Small intestine (tissue), 7 donors: ENCODE measurements at regions not wholly inside any gene's neighbourhood (a gene's known extent, or its start where the extent isn't known, plus 50 kb on each side); places are given as distances from the start of the nearest gene placed in this dataset.

Experiments
- DNase-seq, 2 donors: peaks; one replicate each; pipeline versions ENCODE4 v3.0.0 to v3.0.0-alpha.2; 2013
- FAIRE-seq: peaks from 2 replicates; lab custom pipeline; 2012; peaks lifted over from hg19 to GRCh38; lab: Jason Lieb, UNC
- H3K27ac ChIP-seq, 3 donors: one replicate each; pipeline ENCODE4 v1.5.1; 2013; ENCODE audit warnings: low read length in 2 of 3, mild to moderate bottlenecking in 2 of 3, control low read depth in 1 of 3, inconsistent platforms in 1 of 3, low read depth in 1 of 3, moderate library complexity in 1 of 3
- H3K27me3 ChIP-seq, 3 donors: one replicate each; pipeline ENCODE4 v1.6.1; 2013; ENCODE audit warnings: low read length in 3 of 3, inconsistent platforms in 1 of 3; ENCODE audit not compliant: control insufficient read depth in 3 of 3, insufficient read depth in 3 of 3
- H3K36me3 ChIP-seq, 3 donors: one replicate each; pipeline ENCODE4 v1.6.1; 2013; ENCODE audit warnings: low read length in 3 of 3, inconsistent platforms in 1 of 3, low read depth in 1 of 3, mild to moderate bottlenecking in 1 of 3, moderate library complexity in 1 of 3; ENCODE audit not compliant: control insufficient read depth in 3 of 3, insufficient read depth in 2 of 3
- H3K4me1 ChIP-seq, 3 donors: one replicate each; pipeline ENCODE4 v1.6.1; 2013; ENCODE audit warnings: low read length in 2 of 3, inconsistent platforms in 1 of 3, low read depth in 1 of 3, mild to moderate bottlenecking in 1 of 3, moderate library complexity in 1 of 3; ENCODE audit not compliant: control insufficient read depth in 3 of 3, insufficient read depth in 2 of 3
- H3K4me3 ChIP-seq, 3 donors: one replicate each; pipeline ENCODE4 v1.5.1; 2013; ENCODE audit warnings: low read length in 3 of 3, control low read depth in 1 of 3, inconsistent platforms in 1 of 3, low read depth in 1 of 3, mild to moderate bottlenecking in 1 of 3, moderate library complexity in 1 of 3
- H3K9me3 ChIP-seq, 2 donors: one replicate each; pipeline ENCODE4 v1.6.1; 2013; ENCODE audit warnings: low read depth in 1 of 2, low read length in 1 of 2; ENCODE audit not compliant: control insufficient read depth in 2 of 2, insufficient read depth in 1 of 2
- WGBS, 3 donors: extraction: QIAGEN DNeasy Blood & Tissue Kit; methylation state at CpG; one replicate each; pipeline ENCODE4 v1.1.7; 2013; 5-methylcytosine and 5-hydroxymethylcytosine counted together
- donor health status: healthy with polysubstance abuse.
- donor health status: control.
- donor health status: control.
- donor health status: Bipolar disorder and iron deficiency.
- donor health status: healthy.

- no peaks in the 10 kb centered on the region for H3K4me1 ChIP-seq
- WGBS, 3 donors = 84 to 89% (median 86%) methylated on average over 4 of the region's 4 CpGs
- FAIRE-seq = no peak
These were observed 1121.8 kb downstream of the ROBO2 start for GRCh38 chr3:78161736-78162135.

DNA sequence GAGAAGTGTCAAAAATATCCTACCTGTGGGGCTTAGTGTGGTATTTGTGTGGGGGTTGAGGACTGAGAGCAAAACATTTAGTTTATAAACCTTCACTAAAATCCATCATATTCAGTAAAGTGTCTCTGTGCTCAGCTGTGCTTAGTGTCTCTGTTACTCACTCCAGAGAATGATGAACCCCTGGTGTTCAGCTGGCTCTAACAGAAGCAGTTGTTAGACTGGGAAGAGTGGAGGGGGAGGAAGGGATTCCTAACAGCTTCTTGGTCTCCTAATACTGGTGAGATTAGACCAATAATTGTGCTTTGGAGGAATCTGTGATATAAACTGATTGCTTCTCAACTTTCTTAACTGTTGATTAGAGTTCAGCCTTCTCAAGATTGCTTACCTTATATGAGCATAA, 1123.5 kb downstream of the ROBO2 start:
- DNase-seq = no peak
- H3K4me3 ChIP-seq = no peak overlapping the region
- H3K9me3 ChIP-seq = no peaks in the 10 kb centered on the region
- FAIRE-seq = no peak
- H3K36me3 ChIP-seq = no peaks in the 10 kb centered on the region
- H3K27me3 ChIP-seq = no peaks in the 10 kb centered on the region
- H3K4me1 ChIP-seq = no peaks in the 10 kb centered on the region
- H3K27ac ChIP-seq = no peak overlapping the region

More at GRCh38 chr3:78161736-78162135, 1121.8 kb downstream of the ROBO2 start:
- no peak for DNase-seq
- Histone ChIP-seq H3K27me3 (no peaks in the 10 kb centered on the region), H3K9me3 (no peaks in the 10 kb centered on the region), H3K4me3 (no peak overlapping the region), H3K36me3 (no peaks in the 10 kb centered on the region), H3K27ac (no peak overlapping the region)

DNA sequence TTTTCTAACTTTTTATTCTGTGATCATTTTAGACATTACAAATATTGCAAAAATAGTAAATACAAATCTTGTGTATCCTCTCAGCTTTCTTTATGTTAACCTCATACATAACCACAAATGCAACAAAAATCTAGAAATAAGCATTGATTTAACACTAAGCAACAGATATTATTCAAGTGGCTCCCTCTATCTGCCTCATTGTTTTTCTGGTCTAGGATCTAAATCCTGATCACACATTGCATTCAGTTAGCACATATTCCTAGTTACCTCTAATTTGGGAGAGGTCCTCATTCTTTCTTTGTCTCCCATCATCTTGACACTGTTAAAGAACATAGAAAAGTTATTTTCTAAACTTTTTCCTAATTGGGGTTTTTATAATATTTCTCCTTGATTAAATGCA, 1126.0 kb downstream of the ROBO2 start:
- Histone ChIP-seq H3K4me1 (no peaks in the 10 kb centered on the region), H3K36me3 (no peaks in the 10 kb centered on the region), H3K9me3 (no peaks in the 10 kb centered on the region), H3K4me3 (no peak overlapping the region), H3K27ac (no peak overlapping the region), H3K27me3 (no peaks in the 10 kb centered on the region)
- DNase-seq (no peak), FAIRE-seq (no peak)

- DNase-seq (no peak), FAIRE-seq (no peak)
- H3K4me1 ChIP-seq = no peaks in the 10 kb centered on the region
- no peak overlapping the region for H3K27ac ChIP-seq
- no peak overlapping the region for H3K4me3 ChIP-seq
- no peaks in the 10 kb centered on the region for H3K9me3 ChIP-seq
- no peaks in the 10 kb centered on the region for H3K36me3 ChIP-seq
- no peaks in the 10 kb centered on the region for H3K27me3 ChIP-seq
- 32 to 41% (median 33%) methylated on average over 1 of the region's 1 CpG for WGBS, 3 donors
These were observed 1134.9 kb downstream of the ROBO2 start for GRCh38 chr3:78174821-78175220.

- DNase-seq = no peak
- Histone ChIP-seq H3K27me3 (no peaks in the 10 kb centered on the region), H3K4me1 (no peaks in the 10 kb centered on the region), H3K27ac (no peak overlapping the region), H3K9me3 (no peaks in the 10 kb centered on the region), H3K4me3 (no peak overlapping the region), H3K36me3 (no peaks in the 10 kb centered on the region)
- 50 to 75% (median 53%) methylated on average over 4 of the region's 4 CpGs for WGBS, 3 donors
- no peak for FAIRE-seq
These were observed 1137.0 kb downstream of the ROBO2 start for GRCh38 chr3:78176869-78177268.

GRCh38 chr3:78177780-78178179, 1137.9 kb downstream of the ROBO2 start:
- no peak overlapping the region for H3K27ac ChIP-seq
- DNase-seq (no peak), FAIRE-seq (no peak)
- no peaks in the 10 kb centered on the region for H3K4me1 ChIP-seq
- H3K9me3 ChIP-seq = no peaks in the 10 kb centered on the region
- no peaks in the 10 kb centered on the region for H3K36me3 ChIP-seq
- 56 to 78% (median 69%) methylated on average over 2 of the region's 2 CpGs for WGBS, 3 donors
- H3K4me3 ChIP-seq = no peak overlapping the region
- no peaks in the 10 kb centered on the region for H3K27me3 ChIP-seq

- H3K27ac ChIP-seq = no peak overlapping the region
- no peak for FAIRE-seq
- no peaks in the 10 kb centered on the region for H3K4me1 ChIP-seq
- no peaks in the 10 kb centered on the region for H3K27me3 ChIP-seq
- no peak overlapping the region for H3K4me3 ChIP-seq
- H3K9me3 ChIP-seq = no peaks in the 10 kb centered on the region
- no peaks in the 10 kb centered on the region for H3K36me3 ChIP-seq
- DNase-seq = no peak
These were observed 1138.3 kb downstream of the ROBO2 start for GRCh38 chr3:78178209-78178608.

DNA sequence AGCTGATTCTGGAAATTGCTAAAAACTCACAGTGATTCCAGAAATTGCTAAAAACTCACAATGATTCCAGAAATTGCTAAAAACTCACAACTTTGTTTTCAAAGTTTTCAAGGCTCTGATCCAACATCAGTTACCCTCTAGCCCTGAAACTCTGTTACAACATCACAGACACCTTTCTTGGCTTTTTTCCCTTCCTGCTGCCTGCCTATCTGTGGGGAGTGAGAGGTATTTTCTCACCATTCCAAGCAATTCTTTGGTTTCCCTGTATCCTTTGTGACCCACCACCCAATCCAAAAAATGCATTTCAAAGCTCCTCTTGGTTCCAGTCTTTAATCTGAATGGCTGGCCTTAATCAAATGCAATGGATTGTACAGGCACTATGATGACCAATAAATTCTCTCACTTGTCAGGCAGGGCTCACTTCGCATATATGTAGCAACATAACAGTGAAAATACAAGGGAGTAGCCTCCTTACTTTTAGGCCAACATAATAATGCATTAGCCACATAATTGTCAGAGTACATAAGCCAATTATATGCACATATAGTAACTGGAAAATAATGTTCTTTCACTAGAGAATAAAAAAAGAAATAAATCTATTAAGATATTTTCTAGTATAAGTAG, 1139.0 kb downstream of the ROBO2 start:
- no peaks in the 10 kb centered on the region for H3K27me3 ChIP-seq
- DNase-seq (no peak), FAIRE-seq (no peak)
- 79 to 85% (median 80%) methylated on average over 1 of the region's 1 CpG for WGBS, 3 donors
- no peaks in the 10 kb centered on the region for H3K4me1 ChIP-seq
- H3K36me3 ChIP-seq = no peaks in the 10 kb centered on the region
- no peak overlapping the region for H3K27ac ChIP-seq
- H3K4me3 ChIP-seq = no peak overlapping the region
- H3K9me3 ChIP-seq = no peaks in the 10 kb centered on the region

DNA sequence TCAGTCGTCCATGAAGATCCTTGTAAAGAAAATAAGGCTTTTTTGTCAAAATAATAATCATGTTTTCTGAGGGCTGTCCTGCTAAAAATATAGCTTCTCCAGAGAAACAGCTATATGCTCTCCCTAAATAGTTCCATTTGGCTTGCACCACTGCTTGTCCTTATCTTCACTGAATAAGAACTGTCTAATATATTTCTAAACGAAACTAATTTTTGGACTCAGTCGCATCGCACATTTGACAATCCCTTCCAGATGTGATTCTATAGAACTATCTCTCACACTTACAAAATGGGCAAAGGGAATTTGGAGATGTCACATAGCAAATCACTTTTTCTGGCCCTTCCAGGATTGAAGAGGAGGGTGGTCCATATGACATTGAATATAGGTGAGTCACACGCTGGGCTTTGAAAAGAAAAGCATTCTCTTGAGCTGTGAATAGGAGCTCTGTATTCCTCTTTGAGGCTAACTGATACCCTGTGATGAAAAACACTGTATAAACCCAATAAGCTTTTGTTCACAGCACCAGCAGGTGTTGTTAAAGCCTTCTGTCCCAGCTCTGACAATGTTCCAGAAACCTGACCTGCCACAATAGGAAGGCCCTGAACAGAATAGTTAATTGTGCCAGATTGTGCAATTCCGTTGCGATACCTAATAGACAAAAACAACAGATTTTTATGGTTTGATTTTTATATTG, 1144.2 kb downstream of the ROBO2 start:
- DNase-seq = no peak
- H3K36me3 ChIP-seq = no peaks in the 10 kb centered on the region
- H3K4me3 ChIP-seq = no peak overlapping the region
- no peak overlapping the region for H3K27ac ChIP-seq
- no peaks in the 10 kb centered on the region for H3K27me3 ChIP-seq
- no peak for FAIRE-seq
- H3K9me3 ChIP-seq = no peaks in the 10 kb centered on the region
- WGBS, 3 donors = 77 to 83% (median 83%) methylated on average over 7 of the region's 7 CpGs
- H3K4me1 ChIP-seq = no peaks in the 10 kb centered on the region
